Spleen (tissue), 7 donors: ENCODE measurements at regions not wholly inside any gene's neighbourhood (a gene's known extent, or its start where the extent isn't known, plus 50 kb on each side); places are given as distances from the start of the nearest gene placed in this dataset.
"Not testable (repeated sequence)": the region's sequence is repeated elsewhere in the genome, so short reads cannot be mapped to it uniquely, and the experiment has no call there.

ENCODE experiments used
- CTCF ChIP-seq, 11 experiments: fragments of 200-600 bp in 7 of 11; fragments of 450-650 bp in 4 of 11; sonication (generic) in 4 of 11; IDR thresholded peaks in 8 of 11; conservative IDR thresholded peaks in 3 of 11; 1 replicate in 7 of 11; 2 replicates in 4 of 11; pipeline versions ENCODE4 v1.4.0 to v1.8.0; 2016 to 2021; ENCODE audit warnings: antibody characterized with exemption in 11 of 11, inconsistent platforms in 4 of 11, mild to moderate bottlenecking in 1 of 11
- POLR2AphosphoS5 ChIP-seq, 3 donors: sonication (generic); formaldehyde crosslinking; IDR thresholded peaks; one replicate each; pipeline ENCODE4 v1.5.1; 2017; ENCODE audit warnings: antibody characterized with exemption in 3 of 3
- donor health status: DM: no; HTN: no; CAD: no; lungs with moderate emphysema.
- donor health status: DM: no; HTN: no; CAD: no.
- donor health status: DM: no; HTN: no; CAD: no.

GRCh38 chr1:149218080-149218988, 115.0 kb upstream of the NBPF9 start:
- TF ChIP-seq CTCF (IDR thresholded peaks at IDR 0.05 in 8 of 11, conservative IDR thresholded peaks at IDR 0.05 in 3 of 11); POLR2AphosphoS5 (IDR thresholded peaks at IDR 0.05): not testable (repeated sequence)
